HL-60 (cell line): ENCODE measurements at regions not wholly inside any gene's neighbourhood (a gene's known extent, or its start where the extent isn't known, plus 50 kb on each side); places are given as distances from the start of the nearest gene placed in this dataset.

ENCODE experiments used
- DNase-seq, 2 experiments: peaks; one replicate each; pipeline ENCODE4 v3.0.0-alpha.2; 2010 to 2020; ENCODE audit warnings: low read depth in 1 of 2, low spot score in 1 of 2
- H3K27ac ChIP-seq: fragments of 250-450 bp; sonication (Bioruptor Pico); replicated peaks from 2 replicates; pipeline ENCODE4 v1.5.1; 2020; ENCODE audit warnings: mild to moderate bottlenecking, moderate library complexity
- H3K27me3 ChIP-seq: fragments of 250-450 bp; sonication (Bioruptor Pico); 2 replicates; pipeline ENCODE4 v1.5.1; 2021; ENCODE audit warnings: mild to moderate bottlenecking, moderate library complexity; ENCODE audit not compliant: insufficient read depth, poor library complexity, severe bottlenecking
- H3K4me3 ChIP-seq: replicated peaks from 2 replicates; pipeline ENCODE4 v1.5.1; 2011; ENCODE audit warnings: mild to moderate bottlenecking, control low read depth, low read length; ENCODE audit not compliant: insufficient read depth
- CTCF ChIP-seq: IDR thresholded peaks from one replicate; pipeline ENCODE4 v1.5.1; 2011; ENCODE audit warnings: low read length, control low read depth, inconsistent platforms; ENCODE audit not compliant: insufficient read depth
- GABPA ChIP-seq: IDR thresholded peaks from 2 replicates; pipeline ENCODE4 v1.6.1; 2012; ENCODE audit warnings: low read depth
- POLR2AphosphoS5 ChIP-seq: IDR thresholded peaks from 2 replicates; pipeline ENCODE4 v1.6.1; 2012; ENCODE audit warnings: low read depth
- REST ChIP-seq: IDR thresholded peaks from 2 replicates; pipeline ENCODE4 v1.6.1; 2012; ENCODE audit warnings: low read depth; ENCODE audit not compliant: insufficient replicate concordance
- SPI1 ChIP-seq: IDR thresholded peaks from 2 replicates; pipeline ENCODE4 v1.6.1; 2012; ENCODE audit warnings: low read depth, mild to moderate bottlenecking, borderline replicate concordance

- H3K27ac ChIP-seq = no peak overlapping the region
- H3K4me3 ChIP-seq = no peak overlapping the region
- TF ChIP-seq POLR2AphosphoS5 (no peak), CTCF (no peak), SPI1 (no peak), GABPA (no peak), REST (no peak)
- no peaks in the 10 kb centered on the region for H3K27me3 ChIP-seq
- no peak for DNase-seq
These were observed 50.4 kb upstream of the HS3ST2 start for GRCh38 chr16:22763437-22764080.
